ENCODE measurements at regions not wholly inside any gene's neighbourhood (a gene's known extent, or its start where the extent isn't known, plus 50 kb on each side); places are given as distances from the start of the nearest gene placed in this dataset.
A peak's percentile ranks its signal among the peaks of the same experiment; 100 is the strongest.

- no peak for DNase-seq (ENCODE audit: low read depth, low spot score)
Observed at GRCh38 chr11:31910950-31911576, 99.9 kb upstream of the PAX6 start.

GRCh38 chr11:31903225-31904074 is 92.3 kb upstream of the PAX6 start:
- DNase-seq (ENCODE audit: low read depth, low spot score): no peak

- DNase-seq (ENCODE audit: low read depth, low spot score): no peak
Observed at GRCh38 chr11:31902706-31903105, 91.6 kb upstream of the PAX6 start.

GRCh38 chr11:31895926-31896325 is 84.8 kb upstream of the PAX6 start:
- no peak for DNase-seq (ENCODE audit: low read depth, low spot score)

DNA sequence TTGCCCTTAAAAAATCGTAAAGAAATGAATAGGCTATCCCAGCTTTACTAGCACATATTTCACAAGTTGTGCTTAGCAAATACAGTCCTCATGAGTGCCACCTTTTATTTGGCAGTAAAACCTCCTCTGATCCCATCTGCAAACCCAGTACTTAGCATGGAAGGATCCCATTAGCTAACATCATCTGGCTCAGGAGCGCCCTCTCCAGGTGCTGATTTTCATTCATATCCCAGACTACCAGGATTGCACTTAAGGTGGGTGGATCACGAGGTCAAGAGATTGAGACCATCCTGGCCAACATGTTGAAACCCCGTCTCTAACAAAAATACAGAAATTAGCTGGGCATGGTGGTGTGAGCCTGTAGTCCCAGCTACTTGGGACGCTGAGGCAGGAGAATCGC is 76.1 kb upstream of the PAX6 start:
- DNase-seq (ENCODE audit: low read depth, low spot score): no peak

GRCh38 chr11:31884080-31884479 is 73.0 kb upstream of the PAX6 start:
- DNase-seq (ENCODE audit: low read depth, low spot score): no peak

DNA sequence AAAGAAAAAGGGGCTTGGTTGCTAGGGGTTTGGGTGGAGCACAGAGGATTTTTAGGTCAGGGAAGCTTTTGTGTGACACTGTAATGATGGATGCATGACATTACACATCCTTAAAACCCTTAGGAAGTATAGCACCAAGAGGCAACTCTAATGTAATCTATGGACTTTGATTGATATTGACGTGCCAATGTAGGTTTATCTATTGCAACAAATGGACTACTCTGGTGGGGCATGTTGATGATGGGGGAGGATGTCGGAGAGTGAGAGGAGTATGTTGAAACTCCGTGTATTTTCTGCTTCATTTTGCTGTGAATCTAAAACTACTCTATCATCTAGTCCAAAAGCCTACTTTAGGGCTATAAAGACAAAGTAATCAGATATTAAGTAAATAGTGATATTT is 72.3 kb upstream of the PAX6 start:
- no peak for DNase-seq (ENCODE audit: low read depth, low spot score)

- DNase-seq (ENCODE audit: low read depth, low spot score): peak; percentile 90
Observed at GRCh38 chr11:31882951-31883392, 71.8 kb upstream of the PAX6 start.

DNA sequence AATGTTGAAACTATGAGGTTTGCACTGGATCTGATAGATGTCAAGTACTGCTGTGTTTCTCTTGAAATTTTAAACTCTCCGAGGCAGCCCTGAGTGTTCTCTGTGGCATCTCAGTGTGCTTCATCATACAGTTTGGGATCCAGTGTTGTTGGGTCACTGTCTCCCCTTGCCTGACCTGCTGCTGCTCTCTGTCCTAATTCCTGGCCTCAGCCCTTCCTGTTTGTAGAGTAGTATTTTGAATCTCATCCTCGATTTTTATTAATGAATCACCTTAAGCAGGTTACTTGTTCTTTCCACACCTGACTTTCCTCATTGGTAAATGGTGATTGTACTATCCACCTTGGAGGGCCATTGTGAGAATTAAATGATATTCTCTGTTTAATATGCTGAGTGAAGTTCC is 70.7 kb upstream of the PAX6 start:
- DNase-seq (ENCODE audit: low read depth, low spot score): no peak

DNA sequence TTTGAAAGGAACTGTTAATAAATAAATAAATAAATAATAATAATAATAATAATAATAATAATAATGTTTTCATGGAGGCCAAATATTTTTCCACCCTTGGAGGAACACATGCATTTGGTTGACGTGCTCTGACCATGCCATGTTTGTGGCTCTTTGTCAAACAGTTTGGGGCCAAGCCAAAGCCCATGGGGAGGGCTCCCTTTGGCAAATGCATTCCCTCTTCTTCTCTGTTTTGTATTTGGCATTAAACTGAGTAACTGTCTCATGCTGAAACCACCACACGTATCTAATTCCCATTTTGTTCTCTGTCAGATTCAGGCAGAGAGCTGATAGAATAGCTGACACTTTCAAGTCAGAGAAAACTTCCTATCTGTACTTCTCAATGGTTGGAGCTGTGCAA is 68.6 kb upstream of the PAX6 start:
- no peak for DNase-seq (ENCODE audit: low read depth, low spot score)

DNA sequence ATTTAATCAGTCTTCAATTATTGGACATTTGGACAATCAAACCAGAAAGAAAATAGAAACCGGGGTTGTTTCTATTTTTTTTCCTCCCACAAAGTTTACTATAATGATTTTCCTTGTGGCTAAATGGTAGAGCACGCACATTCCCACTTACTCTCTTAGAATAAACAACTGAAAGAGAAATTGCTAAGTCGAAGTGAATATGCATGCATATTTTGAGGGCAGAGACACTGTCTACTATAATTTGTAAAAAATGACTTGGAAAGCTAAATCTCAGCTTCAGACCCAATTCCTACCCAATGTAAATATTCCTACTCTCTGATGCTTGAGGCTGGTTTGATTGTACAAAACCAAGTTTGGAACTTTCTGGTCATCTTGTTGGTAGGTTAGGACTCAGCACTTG is 66.7 kb upstream of the PAX6 start:
- DNase-seq (ENCODE audit: low read depth, low spot score): no peak

- peak; percentile 47 for DNase-seq (ENCODE audit: low read depth, low spot score)
Observed at GRCh38 chr11:31877083-31877482, 66.0 kb upstream of the PAX6 start.

GRCh38 chr11:31875866-31876560 is 64.9 kb upstream of the PAX6 start:
- peak; percentile 76 for DNase-seq (ENCODE audit: low read depth, low spot score)

GRCh38 chr11:31874631-31875191 is 63.6 kb upstream of the PAX6 start:
- DNase-seq (ENCODE audit: low read depth, low spot score): peak; percentile 65

DNA sequence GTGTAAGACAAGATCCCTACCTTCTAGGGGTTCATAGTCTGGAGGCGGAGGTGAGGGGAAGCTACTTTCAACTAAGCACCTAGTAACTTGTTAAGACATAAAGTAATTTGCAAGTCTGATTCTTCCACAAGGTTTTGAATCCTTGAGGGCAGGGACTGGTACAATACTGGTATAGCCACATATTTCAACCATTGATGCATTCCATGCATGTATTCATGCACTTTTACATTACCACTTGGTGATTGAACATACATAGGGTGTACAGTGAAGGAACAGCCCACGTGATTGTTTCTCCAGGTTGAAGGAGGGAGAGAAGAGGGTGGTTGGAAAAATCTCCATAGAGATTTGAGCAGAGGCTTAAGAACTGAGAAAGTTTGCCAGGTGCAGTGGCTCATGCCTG is 62.0 kb upstream of the PAX6 start:
- no peak for DNase-seq (ENCODE audit: low read depth, low spot score)

DNA sequence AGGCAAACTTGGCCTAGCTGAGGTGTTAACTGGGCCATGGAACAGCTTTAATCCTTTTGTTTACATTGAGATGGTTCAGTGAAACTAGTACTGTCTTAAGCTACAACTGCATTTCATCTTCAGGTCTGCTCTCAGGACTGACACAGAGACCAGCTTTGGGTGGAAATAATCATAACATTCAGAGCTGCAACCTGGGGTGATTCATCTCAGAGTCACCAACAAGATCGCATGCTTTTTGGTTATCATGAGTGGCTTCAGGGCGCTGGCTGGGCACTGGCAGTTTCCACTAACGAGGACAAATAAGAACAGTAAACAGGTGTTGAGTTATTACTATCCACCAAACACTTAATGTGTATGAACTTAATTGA is 60.9 kb upstream of the PAX6 start:
- DNase-seq (ENCODE audit: low read depth, low spot score): no peak

GRCh38 chr11:31871310-31872075 is 60.4 kb upstream of the PAX6 start:
- no peak for DNase-seq (ENCODE audit: low read depth, low spot score)

DNA sequence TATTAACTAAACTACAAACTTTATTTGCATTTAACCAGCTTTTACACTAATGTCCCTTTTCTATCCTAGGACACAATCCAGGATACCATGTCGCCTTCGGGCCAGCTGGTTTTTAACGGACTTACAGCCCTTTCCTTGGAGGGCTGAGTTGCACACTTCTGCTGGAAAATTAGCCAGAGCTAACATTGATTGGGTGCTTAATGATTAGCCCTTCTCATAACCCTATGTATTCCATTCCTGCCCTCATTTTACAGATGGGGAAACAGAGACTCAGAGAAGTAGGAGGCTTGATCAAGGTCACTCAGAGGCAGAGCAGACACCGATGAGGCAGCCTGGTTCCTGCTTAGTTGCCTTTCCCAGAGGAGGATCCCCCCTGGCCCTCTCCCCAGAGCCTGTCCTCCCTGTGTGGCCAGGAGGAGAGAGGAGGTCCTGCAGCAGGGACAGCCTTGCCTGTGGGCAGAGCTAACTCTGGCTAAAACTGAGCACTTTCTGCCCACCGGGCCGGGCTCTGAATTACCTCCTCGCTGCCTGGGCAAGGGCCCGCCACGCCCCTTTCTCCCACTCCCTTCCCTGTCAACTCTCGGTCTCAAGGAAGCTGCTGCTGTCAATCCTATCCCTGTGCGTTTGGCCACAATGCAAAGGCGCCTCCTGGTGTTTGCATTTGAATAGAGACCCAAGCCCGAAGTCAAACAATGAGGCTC is 59.6 kb upstream of the PAX6 start:
- DNase-seq (ENCODE audit: low read depth, low spot score): peak; percentile 78

- DNase-seq (ENCODE audit: low read depth, low spot score): no peak
Observed at GRCh38 chr11:31869986-31870385, 58.9 kb upstream of the PAX6 start.

GRCh38 chr11:31865606-31866300 is 54.6 kb upstream of the PAX6 start:
- no peak for DNase-seq (ENCODE audit: low read depth, low spot score)

Measured in astrocyte of the hippocampus (primary cell).